ENCODE measurements at regions not wholly inside any gene's neighbourhood (a gene's known extent, or its start where the extent isn't known, plus 50 kb on each side); places are given as distances from the start of the nearest gene placed in this dataset.

DNA sequence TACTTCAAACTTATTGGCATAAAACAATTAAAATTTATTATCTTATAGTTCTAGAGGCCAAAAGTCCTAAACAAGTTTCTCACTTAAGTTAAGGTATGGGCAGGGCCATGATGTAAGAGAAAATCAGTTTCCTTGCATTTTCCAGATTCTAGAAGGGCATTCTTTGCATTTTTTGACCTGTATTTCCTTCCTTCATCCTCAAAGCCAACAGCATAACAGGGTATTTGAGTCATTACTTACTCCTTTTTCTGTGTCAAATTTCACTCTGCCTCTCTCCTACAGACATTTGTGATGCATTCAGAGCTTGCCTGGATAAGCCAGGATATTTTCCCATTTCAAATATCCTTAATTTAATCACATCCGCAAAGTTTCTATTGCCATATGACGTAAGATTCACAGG is 1499.0 kb downstream of the EFNA5 start:
- Histone ChIP-seq H3K9ac (ENCODE audit: low read depth, low read length) (no peak overlapping the region), H3K36me3 (ENCODE audit: insufficient read depth, low read length) (no peaks in the 10 kb centered on the region), H3K4me1 (ENCODE audit: insufficient read depth, low read length) (no peaks in the 10 kb centered on the region), H3K9me3 (ENCODE audit: insufficient read depth, low read depth, low read length) (peaks cover 13% of the 10 kb centered on the region; the same call in 1 of the 2 replicates), H3K4me3 (ENCODE audit: low read length) (no peak overlapping the region), H3K27ac (ENCODE audit: low read depth, low read length) (no peak overlapping the region), H3K27me3 (ENCODE audit: insufficient read depth, low read length) (no peaks in the 10 kb centered on the region)
- 97% methylated on average over 2 of the region's 2 CpGs for WGBS

DNA sequence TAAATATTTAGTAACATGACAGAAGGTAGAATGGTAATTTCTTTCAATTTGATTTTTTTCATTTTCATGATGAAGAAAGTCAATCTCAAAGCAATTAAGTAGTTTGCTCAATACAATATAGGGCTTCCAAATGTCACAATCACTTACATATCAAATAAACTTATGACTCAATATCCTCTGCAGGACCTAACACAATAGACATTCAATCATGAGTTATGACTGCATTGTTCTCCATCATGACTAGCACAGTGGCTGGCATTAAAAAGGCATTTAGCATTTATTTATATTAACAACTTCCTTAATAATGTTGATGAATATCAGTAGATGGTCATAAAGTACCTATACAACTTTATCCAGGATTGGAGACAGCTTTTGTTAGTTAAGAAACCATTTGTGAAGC is 1499.6 kb downstream of the EFNA5 start:
- Histone ChIP-seq H3K27me3 (ENCODE audit: insufficient read depth, low read length) (no peaks in the 10 kb centered on the region), H3K36me3 (ENCODE audit: insufficient read depth, low read length) (no peaks in the 10 kb centered on the region), H3K27ac (ENCODE audit: low read depth, low read length) (no peak overlapping the region), H3K9ac (ENCODE audit: low read depth, low read length) (no peak overlapping the region), H3K9me3 (ENCODE audit: insufficient read depth, low read depth, low read length) (peaks cover 13% of the 10 kb centered on the region; the same call in 1 of the 2 replicates), H3K4me3 (ENCODE audit: low read length) (no peak overlapping the region), H3K4me1 (ENCODE audit: insufficient read depth, low read length) (no peaks in the 10 kb centered on the region)

DNA sequence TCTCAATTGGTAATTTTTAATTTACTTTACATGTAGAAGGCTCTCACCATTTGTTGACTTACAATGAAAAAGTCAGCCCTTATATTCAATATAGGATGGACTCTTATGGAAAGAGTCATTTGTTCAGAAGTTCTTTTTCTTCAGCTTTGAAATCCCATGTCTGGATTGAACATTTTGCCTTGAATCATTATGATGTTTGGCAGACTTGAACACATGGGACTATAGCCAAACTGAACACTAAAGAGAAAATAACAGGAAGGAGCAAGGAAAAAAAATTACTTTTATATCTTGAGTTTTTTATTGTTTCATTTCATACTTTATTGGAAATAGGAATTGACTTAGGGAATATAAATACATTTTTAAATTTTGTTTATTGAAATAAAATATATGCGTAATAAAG is 1503.0 kb downstream of the EFNA5 start:
- no CpG with 5 or more reads among the region's 1 CpG for WGBS
- H3K27ac ChIP-seq (ENCODE audit: low read depth, low read length) = no peak overlapping the region
- no peak overlapping the region for H3K4me3 ChIP-seq (ENCODE audit: low read length)
- H3K9ac ChIP-seq (ENCODE audit: low read depth, low read length) = no peak overlapping the region
- H3K36me3 ChIP-seq (ENCODE audit: insufficient read depth, low read length) = no peaks in the 10 kb centered on the region
- H3K4me1 ChIP-seq (ENCODE audit: insufficient read depth, low read length) = no peaks in the 10 kb centered on the region
- no peaks in the 10 kb centered on the region for H3K27me3 ChIP-seq (ENCODE audit: insufficient read depth, low read length)
- peaks cover under 1% of the 10 kb centered on the region; the same call in 1 of the 2 replicates for H3K9me3 ChIP-seq (ENCODE audit: insufficient read depth, low read depth, low read length)

DNA sequence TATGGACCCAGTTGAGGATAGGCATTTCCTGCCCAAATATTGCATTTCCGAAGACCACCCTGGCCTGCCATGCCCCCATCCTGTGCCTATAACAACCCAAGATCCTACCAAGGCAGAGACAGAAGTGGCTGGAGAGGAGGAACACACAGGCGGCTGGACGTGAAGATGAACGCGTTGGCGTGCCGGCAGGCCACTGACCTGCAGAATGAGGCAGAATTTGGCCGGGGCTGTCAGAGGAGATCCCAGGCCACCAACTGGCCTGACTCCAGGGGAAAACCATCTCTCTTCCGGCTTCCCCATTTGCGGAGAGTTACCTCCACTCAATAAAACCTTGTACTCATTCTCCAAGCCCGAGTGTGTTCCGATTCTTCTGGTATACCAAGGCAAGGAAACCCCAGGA is 1507.5 kb downstream of the EFNA5 start:
- H3K27me3 ChIP-seq (ENCODE audit: insufficient read depth, low read length) = no peaks in the 10 kb centered on the region
- no peak overlapping the region for H3K27ac ChIP-seq (ENCODE audit: low read depth, low read length)
- WGBS = 95% methylated on average over 12 of the region's 12 CpGs
- peaks cover 4% of the 10 kb centered on the region; the same call in 1 of the 2 replicates for H3K4me1 ChIP-seq (ENCODE audit: insufficient read depth, low read length)
- H3K4me3 ChIP-seq (ENCODE audit: low read length) = no peak overlapping the region
- no peaks in the 10 kb centered on the region for H3K36me3 ChIP-seq (ENCODE audit: insufficient read depth, low read length)
- H3K9me3 ChIP-seq (ENCODE audit: insufficient read depth, low read depth, low read length) = no peaks in the 10 kb centered on the region
- no peak overlapping the region for H3K9ac ChIP-seq (ENCODE audit: low read depth, low read length)

DNA sequence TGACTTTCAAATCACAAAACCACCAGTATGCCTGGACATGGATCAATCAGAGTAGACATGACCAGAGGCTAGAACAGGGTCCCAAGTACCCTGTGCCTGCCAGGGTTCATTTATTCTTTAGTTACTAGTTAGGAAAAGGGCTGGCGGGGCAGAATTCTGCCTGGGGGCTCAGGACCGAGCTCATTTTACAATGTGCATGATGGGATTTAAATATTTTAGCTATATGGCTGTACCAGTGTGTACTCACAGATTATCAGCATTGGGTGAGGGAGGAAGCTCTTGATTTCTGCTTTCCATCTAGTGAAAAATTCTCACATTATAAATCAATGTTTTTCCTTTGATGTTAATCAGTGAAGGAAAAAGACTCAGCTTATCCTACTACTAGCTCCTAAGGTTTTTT is 1511.1 kb downstream of the EFNA5 start:
- peaks cover 8% of the 10 kb centered on the region; the same call in 1 of the 2 replicates for H3K4me1 ChIP-seq (ENCODE audit: insufficient read depth, low read length)
- H3K27me3 ChIP-seq (ENCODE audit: insufficient read depth, low read length) = no peaks in the 10 kb centered on the region
- no peak overlapping the region for H3K27ac ChIP-seq (ENCODE audit: low read depth, low read length)
- no peaks in the 10 kb centered on the region for H3K9me3 ChIP-seq (ENCODE audit: insufficient read depth, low read depth, low read length)
- no peak overlapping the region for H3K4me3 ChIP-seq (ENCODE audit: low read length)
- whole genome bisulfite sequencing = 91% methylated on average over 2 of the region's 2 CpGs
- no peak overlapping the region for H3K9ac ChIP-seq (ENCODE audit: low read depth, low read length)
- H3K36me3 ChIP-seq (ENCODE audit: insufficient read depth, low read length) = no peaks in the 10 kb centered on the region

DNA sequence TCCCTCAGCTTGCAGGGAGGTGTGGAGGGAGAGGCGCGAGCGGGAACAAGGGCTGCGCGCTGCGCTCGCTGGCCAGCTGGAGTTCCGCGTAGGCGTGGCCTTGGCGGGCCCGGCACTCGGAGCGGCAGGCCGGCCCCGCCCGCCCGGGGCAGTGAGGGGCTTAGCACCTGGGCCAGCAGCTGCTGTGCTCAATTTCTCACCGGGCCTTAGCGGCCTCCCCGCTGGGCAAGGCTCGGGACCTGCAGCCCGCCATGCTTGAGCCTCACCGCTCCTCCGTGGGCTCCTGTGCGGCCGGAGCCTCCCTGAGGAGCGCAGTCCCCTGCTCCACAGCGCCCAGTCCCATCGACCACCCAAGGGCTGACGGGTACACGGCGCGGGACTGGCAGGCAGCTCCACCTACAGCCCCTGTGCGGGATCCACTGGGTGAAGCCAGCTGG is 1516.4 kb downstream of the EFNA5 start:
- H3K27me3 ChIP-seq (ENCODE audit: insufficient read depth, low read length) = no peaks in the 10 kb centered on the region
- H3K36me3 ChIP-seq (ENCODE audit: insufficient read depth, low read length) = no peaks in the 10 kb centered on the region
- 96% methylated on average over 35 of the region's 35 CpGs for WGBS
- no peaks in the 10 kb centered on the region for H3K9me3 ChIP-seq (ENCODE audit: insufficient read depth, low read depth, low read length)
- no peak overlapping the region for H3K4me3 ChIP-seq (ENCODE audit: low read length)
- H3K9ac ChIP-seq (ENCODE audit: low read depth, low read length) = no peak overlapping the region
- H3K4me1 ChIP-seq (ENCODE audit: insufficient read depth, low read length) = peaks cover 8% of the 10 kb centered on the region; the same call in 1 of the 2 replicates
- no peak overlapping the region for H3K27ac ChIP-seq (ENCODE audit: low read depth, low read length)

DNA sequence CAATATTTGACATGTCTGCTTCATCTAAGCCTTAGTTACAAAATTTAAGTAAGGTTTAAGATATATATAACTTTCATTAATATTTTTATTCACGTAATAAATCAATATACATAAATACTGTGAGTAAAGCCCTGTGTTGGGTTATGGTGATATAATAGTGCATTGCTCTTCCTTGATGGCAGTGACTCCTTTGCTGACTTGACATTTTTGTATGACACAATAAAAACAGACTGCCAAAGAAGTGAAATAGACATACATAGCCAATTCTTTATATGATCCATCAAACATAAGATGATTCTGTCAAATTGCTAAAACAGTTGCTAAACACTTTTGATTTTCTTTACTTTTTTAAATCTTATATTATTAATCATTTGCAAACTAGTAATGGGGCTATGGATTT is 1518.2 kb downstream of the EFNA5 start:
- Histone ChIP-seq H3K4me1 (ENCODE audit: insufficient read depth, low read length) (no peaks in the 10 kb centered on the region), H3K36me3 (ENCODE audit: insufficient read depth, low read length) (no peaks in the 10 kb centered on the region), H3K27me3 (ENCODE audit: insufficient read depth, low read length) (no peaks in the 10 kb centered on the region), H3K9ac (ENCODE audit: low read depth, low read length) (no peak overlapping the region), H3K9me3 (ENCODE audit: insufficient read depth, low read depth, low read length) (no peaks in the 10 kb centered on the region), H3K4me3 (ENCODE audit: low read length) (no peak overlapping the region), H3K27ac (ENCODE audit: low read depth, low read length) (no peak overlapping the region)
- WGBS = no CpG with 5 or more reads among the region's 1 CpG

DNA sequence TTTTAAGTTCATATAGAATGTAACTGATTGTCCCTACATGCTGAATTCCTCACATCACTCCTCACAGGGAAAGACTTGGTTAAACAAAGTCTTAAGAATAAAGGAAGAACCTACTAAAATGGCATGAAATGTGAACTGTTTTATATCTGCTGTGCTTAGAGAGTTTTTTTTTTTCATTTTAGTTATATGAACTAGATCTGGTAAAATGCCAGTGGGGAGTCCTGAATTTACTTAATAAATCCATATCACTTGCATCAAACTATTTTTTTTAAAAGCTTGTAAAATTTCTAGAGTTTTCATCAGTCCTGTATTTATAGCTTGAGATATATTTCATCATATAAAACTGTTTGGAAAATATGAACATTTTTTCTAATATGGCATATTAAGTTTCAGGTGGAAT is 1528.6 kb downstream of the EFNA5 start:
- no peak overlapping the region for H3K27ac ChIP-seq (ENCODE audit: low read depth, low read length)
- H3K4me1 ChIP-seq (ENCODE audit: insufficient read depth, low read length) = no peaks in the 10 kb centered on the region
- H3K9me3 ChIP-seq (ENCODE audit: insufficient read depth, low read depth, low read length) = no peaks in the 10 kb centered on the region
- H3K27me3 ChIP-seq (ENCODE audit: insufficient read depth, low read length) = no peaks in the 10 kb centered on the region
- H3K4me3 ChIP-seq (ENCODE audit: low read length) = no peak overlapping the region
- H3K36me3 ChIP-seq (ENCODE audit: insufficient read depth, low read length) = no peaks in the 10 kb centered on the region
- no peak overlapping the region for H3K9ac ChIP-seq (ENCODE audit: low read depth, low read length)

DNA sequence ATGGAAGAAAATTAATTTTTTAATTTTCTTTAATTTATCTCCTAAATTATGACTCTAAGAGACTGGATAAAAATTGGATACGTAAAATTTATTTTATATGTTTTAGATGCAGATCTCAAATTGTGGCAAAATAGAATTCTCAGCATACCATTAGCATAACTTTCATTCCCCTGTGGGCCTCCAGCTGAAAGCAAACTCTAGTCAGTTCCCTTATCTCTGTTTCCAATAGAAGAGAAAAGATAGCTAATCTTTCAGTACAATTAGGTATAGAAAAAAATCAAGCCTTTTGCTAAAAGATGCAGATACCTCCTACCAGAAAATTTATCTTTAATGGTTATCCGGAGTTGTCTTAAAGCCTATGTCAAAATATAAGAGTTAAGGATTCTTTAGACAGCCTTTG is 1530.6 kb downstream of the EFNA5 start:
- 100% methylated on average over 1 of the region's 2 CpGs for WGBS
- H3K36me3 ChIP-seq (ENCODE audit: insufficient read depth, low read length) = no peaks in the 10 kb centered on the region
- H3K4me3 ChIP-seq (ENCODE audit: low read length) = no peak overlapping the region
- H3K27ac ChIP-seq (ENCODE audit: low read depth, low read length) = no peak overlapping the region
- H3K9ac ChIP-seq (ENCODE audit: low read depth, low read length) = no peak overlapping the region
- no peaks in the 10 kb centered on the region for H3K9me3 ChIP-seq (ENCODE audit: insufficient read depth, low read depth, low read length)
- no peaks in the 10 kb centered on the region for H3K27me3 ChIP-seq (ENCODE audit: insufficient read depth, low read length)
- no peaks in the 10 kb centered on the region for H3K4me1 ChIP-seq (ENCODE audit: insufficient read depth, low read length)

DNA sequence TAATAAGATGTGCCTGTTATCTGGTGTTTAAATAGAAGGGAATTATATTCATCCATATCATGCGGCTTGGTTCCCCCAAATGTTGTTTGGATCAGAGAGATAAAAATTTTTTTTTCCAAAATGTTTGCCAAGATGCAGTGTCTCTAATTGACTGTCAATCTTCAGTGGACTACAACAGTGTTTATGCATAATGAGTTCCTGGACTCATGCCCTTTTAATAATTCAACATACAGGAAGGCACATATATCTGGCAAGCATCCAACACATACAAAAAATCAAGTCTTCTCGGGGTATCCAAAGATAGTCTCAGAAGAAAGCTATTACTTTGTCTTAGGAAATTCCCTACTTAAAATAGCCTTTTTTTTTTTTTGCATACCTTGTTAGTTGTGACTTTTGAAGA is 1534.7 kb downstream of the EFNA5 start:
- no peaks in the 10 kb centered on the region for H3K27me3 ChIP-seq (ENCODE audit: insufficient read depth, low read length)
- no peak overlapping the region for H3K9ac ChIP-seq (ENCODE audit: low read depth, low read length)
- H3K9me3 ChIP-seq (ENCODE audit: insufficient read depth, low read depth, low read length) = no peaks in the 10 kb centered on the region
- no peaks in the 10 kb centered on the region for H3K36me3 ChIP-seq (ENCODE audit: insufficient read depth, low read length)
- H3K4me3 ChIP-seq (ENCODE audit: low read length) = no peak overlapping the region
- H3K4me1 ChIP-seq (ENCODE audit: insufficient read depth, low read length) = no peaks in the 10 kb centered on the region
- H3K27ac ChIP-seq (ENCODE audit: low read depth, low read length) = no peak overlapping the region
- WGBS = 92% methylated on average over 1 of the region's 2 CpGs

DNA sequence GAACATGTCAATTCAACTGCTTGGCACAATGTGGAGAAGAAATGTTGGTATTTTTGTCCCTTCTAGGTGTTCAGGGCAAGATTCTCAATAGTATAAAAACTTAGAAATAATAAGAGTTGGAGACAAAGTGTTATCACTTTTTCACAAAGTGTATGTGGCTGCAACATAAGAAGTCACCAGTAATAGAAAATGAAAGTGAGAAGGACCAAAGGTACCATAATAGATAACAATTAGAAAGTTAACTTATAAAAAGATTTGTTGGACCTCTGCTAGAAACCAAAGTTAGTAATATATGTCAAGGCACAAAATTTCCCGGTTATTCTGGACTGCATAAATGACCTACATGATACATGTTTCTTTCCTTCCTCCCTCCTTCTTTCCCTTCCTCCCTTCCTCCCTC is 1535.3 kb downstream of the EFNA5 start:
- H3K27ac ChIP-seq (ENCODE audit: low read depth, low read length) = no peak overlapping the region
- no peaks in the 10 kb centered on the region for H3K9me3 ChIP-seq (ENCODE audit: insufficient read depth, low read depth, low read length)
- 98% methylated on average over 1 of the region's 1 CpG for WGBS
- H3K9ac ChIP-seq (ENCODE audit: low read depth, low read length) = no peak overlapping the region
- no peaks in the 10 kb centered on the region for H3K27me3 ChIP-seq (ENCODE audit: insufficient read depth, low read length)
- H3K4me3 ChIP-seq (ENCODE audit: low read length) = no peak overlapping the region
- no peaks in the 10 kb centered on the region for H3K4me1 ChIP-seq (ENCODE audit: insufficient read depth, low read length)
- H3K36me3 ChIP-seq (ENCODE audit: insufficient read depth, low read length) = no peaks in the 10 kb centered on the region

DNA sequence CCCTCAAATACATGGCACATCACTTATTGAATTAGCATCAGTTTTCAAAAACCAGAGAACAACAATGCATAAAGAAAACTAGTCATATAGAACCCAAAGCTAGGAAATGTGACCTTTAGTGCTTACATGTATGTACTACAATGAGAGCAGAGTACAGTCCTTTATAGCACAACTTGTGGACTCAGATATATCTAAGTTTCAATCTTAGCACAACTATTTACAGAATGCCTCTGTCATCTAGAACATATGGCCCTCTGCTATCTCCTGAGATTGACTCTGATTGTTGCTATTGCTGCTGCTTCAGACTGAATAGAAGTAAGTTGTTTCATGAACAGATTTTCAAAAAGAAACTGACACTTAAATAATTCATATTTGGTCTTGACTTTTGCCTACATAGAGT is 1536.2 kb downstream of the EFNA5 start:
- Histone ChIP-seq H3K27ac (ENCODE audit: low read depth, low read length) (no peak overlapping the region), H3K4me3 (ENCODE audit: low read length) (no peak overlapping the region), H3K36me3 (ENCODE audit: insufficient read depth, low read length) (no peaks in the 10 kb centered on the region), H3K27me3 (ENCODE audit: insufficient read depth, low read length) (no peaks in the 10 kb centered on the region), H3K9me3 (ENCODE audit: insufficient read depth, low read depth, low read length) (no peaks in the 10 kb centered on the region), H3K4me1 (ENCODE audit: insufficient read depth, low read length) (no peaks in the 10 kb centered on the region), H3K9ac (ENCODE audit: low read depth, low read length) (no peak overlapping the region)

All from HUES64 (cell line).